CD4-positive, alpha-beta T cell treated with Interleukin-15 for 1 hour (primary cell): ENCODE measurements at regions not wholly inside any gene's neighbourhood (a gene's known extent, or its start where the extent isn't known, plus 50 kb on each side); places are given as distances from the start of the nearest gene placed in this dataset.
"Not testable (repeated sequence)": the region's sequence is repeated elsewhere in the genome, so short reads cannot be mapped to it uniquely, and the experiment has no call there.

Experiments used
- DNase-seq: peaks from one replicate; pipeline ENCODE4 v3.0.0-alpha.2; 2020

DNA sequence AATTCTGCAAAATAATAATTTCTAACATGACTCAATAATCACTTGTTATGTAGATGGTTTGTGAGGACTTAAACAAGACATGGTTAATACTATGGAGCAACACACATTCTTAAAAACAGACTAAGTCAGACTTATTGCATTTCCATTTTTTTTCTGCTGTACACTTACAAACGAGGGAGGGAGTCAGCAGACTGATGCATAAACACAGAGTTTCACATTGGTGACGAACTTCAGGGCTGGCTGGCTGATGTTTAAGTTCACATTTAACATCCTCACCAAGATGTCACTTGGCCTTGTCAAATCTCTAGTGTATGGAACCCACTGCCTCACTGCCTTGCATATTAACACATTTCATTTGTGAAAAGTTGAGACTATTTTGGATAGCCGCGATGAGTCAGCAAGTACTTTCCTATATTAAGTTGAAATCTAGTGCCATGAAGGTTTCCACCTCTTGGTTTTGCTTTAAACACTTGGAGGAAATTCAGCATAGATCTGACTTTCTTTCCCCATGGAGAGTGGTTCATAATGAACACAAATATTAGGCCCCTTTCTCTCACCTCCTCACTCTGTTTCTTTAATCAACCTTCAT is 337.5 kb upstream of the RUNX1 start:
- no peak for DNase-seq

- DNase-seq, result no peak
Observed at GRCh38 chr21:35384375-35384774, 335.3 kb upstream of the RUNX1 start.

GRCh38 chr21:35382696-35383095 is 333.6 kb upstream of the RUNX1 start:
- DNase-seq, result no peak

DNA sequence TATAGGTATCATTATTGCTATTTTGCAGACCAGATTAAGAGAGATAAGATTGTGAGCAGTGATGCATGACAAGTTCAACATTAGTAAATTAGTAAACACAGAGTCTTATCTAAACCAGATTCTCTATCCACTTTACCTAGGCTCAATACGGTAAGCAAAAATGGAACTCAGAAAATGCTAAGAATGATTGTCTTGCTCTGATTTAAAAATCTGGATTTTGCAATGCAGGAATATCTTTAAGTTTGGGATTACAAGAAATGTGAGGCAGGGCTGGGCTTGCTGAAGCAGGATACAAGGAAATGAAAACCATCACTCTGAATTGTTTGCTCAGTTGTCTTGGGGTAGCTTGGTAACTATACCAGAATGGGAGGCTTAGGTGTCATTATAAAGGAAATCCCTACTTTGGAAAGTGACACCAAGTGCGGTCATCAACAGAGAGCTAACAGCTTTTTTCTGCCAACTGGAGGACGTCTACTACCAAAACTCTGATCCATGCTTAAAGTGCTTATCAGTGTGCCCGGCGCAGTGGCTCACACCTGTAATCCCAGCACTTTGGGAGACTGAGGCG is 332.7 kb upstream of the RUNX1 start:
- no peak for DNase-seq

- not testable (repeated sequence) for DNase-seq
Observed at GRCh38 chr21:35380304-35380703, 331.2 kb upstream of the RUNX1 start.

GRCh38 chr21:35378881-35379280 is 329.8 kb upstream of the RUNX1 start:
- DNase-seq, result no peak

- DNase-seq, result no peak
Observed at GRCh38 chr21:35377505-35378090, 328.5 kb upstream of the RUNX1 start.

DNA sequence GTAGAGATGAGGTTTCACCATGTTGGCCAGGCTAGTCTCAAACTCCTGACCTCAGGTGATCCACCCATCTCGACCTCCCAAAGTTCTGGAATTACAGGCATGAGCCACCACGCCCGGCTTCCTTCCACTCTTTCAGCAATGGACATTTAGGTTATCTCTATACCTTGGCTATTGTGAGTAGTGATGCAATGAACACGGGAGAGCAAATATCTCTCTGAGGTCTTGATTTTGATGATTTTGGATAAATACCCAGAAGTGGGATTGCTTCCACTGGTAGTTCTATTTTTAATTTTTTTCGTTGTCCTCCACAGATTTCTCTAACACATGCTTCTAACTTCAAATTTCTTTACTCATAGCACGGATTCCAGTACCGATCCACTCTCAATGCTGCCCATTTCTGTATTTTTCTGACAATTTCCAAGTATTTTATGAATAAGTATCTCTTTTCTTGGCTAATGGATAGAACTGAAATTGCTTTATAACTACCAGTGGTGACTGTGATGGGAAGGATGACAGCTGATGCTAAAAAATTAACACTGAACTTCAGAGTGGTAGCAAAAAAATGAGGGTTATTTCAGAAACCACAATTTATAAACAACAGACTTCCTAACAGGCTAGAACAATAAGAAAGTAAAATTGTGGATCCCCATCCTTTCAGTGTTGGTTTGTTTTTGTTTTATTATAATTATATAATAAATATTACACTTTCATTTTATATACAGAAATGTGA is 327.5 kb upstream of the RUNX1 start:
- DNase-seq, result no peak

- DNase-seq, result no peak
Observed at GRCh38 chr21:35375115-35375514, 326.0 kb upstream of the RUNX1 start.

DNA sequence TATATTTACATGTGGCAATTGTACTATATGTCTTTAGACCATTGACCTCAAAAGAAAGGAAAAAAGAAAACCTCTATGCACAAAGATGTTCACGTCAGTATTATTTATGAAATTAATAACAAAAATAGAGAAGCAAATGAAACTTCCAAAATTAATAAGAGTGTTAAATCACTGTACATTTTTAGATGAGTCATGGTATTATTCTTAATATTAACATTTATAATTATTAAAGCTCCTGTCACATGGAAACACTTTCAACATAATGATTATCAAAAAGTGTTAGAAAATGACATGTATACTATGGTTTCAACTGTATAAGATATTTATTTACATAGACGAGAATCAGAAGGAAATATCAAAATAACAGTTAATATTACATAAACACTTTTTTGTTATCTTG is 324.9 kb upstream of the RUNX1 start:
- DNase-seq, result no peak

GRCh38 chr21:35372201-35372600 is 323.1 kb upstream of the RUNX1 start:
- no peak for DNase-seq

DNA sequence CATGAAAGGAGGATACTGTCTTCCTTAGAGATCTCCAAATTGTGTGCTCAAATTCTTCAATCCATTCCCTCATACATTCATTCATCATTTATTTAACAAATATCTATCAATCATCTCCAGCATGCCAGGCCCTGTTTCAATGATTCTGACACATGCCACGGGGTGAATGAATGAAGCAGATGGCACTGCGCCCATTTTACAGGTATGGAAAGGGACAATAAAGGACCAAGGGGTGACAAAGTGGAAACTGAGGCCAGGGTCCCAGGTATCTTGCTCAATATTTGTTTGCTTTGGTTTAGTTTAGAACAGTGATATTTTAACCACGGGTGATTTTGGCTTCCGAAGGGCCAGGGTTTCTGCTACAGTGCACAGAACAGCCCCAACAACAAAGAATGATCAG is 321.6 kb upstream of the RUNX1 start:
- DNase-seq, result no peak

- DNase-seq, result no peak
Observed at GRCh38 chr21:35370071-35370470, 321.0 kb upstream of the RUNX1 start.

GRCh38 chr21:35368326-35368725 is 319.2 kb upstream of the RUNX1 start:
- no peak for DNase-seq

DNA sequence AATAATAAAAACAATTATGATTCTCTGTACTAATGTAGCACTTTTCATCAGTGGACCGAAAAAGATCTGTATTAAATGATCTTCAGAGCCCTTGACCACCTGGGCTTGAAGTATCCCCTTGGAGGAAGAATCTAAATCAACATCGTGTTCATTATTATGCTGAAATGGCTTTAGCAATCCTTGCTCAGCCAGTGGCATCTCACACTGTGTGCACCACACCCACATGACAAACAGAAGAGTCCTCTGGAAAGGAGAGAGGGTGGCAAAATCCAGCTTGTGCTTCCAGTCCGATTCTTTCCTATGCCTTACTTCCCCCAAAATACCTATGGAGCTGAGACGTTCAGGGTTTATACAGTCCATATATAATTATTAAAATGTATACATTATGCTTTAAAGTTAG is 318.5 kb upstream of the RUNX1 start:
- DNase-seq, result no peak

DNA sequence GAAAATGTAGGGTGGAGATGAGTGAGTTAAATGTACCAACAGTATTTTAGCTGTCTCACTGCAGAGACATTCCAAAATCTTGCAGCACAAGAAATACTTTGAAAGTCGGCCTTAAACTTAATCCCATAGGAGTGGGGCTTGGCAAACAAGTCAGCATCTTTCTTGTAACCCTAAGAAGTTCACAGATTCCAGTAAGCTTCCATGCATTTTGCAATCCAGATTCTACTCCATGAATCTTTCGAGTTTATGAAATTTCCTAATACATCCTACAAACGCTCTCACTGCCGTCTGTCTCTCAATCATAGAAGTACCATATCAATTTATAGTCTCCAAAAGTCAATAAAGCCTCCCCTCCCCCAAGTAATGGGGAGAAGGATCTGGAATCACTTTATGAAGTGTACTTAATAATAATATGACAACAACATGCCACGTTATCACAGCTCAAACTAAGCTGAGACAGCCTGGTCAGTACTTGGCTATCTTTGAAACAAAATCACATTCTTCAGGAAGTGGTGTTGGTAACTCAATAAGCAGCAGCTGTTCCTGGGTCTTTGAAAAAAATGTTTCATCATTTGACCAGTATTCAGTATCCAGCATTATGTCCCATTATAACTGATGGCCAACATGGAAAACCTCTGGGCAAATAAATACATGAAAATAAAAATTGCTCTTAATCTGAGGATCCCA is 317.4 kb upstream of the RUNX1 start:
- DNase-seq, result no peak

DNA sequence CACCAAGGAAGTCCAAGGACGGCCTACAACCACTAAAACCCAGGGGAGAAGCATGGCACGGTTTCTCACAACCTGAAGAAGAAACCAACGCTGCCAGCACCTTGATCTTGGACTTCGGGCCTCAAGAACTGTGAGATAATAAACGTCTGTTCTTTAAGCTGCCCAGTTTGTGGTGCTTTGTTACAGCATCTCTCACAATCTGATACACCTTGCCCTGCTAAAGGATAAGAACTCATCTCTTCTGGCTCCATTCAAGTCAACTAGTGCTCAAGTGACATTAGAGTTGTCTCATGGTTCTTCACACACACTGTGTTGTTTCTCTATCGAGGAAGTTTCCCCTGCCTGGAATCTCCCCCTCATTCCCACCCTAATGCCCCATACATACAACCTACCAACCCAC is 314.4 kb upstream of the RUNX1 start:
- DNase-seq, result no peak

DNA sequence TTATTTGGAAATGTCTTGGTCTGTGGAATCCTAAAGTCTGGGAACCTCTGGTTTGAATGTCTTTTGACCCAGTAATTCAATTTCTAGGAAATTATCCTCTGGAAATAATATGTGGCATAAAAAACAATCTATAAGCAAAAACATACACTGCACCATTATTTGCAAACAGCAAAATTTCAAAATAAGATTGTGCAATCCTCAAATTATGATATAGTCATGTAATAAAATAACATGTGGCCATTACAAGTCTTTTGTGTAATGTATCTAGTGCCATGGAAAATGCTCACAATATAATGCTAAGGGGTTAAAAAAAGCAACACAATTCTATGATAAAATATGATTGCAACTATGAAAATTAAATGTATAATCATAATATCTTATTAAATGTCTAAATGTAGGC is 312.9 kb upstream of the RUNX1 start:
- no peak for DNase-seq

GRCh38 chr21:35360870-35361570 is 311.9 kb upstream of the RUNX1 start:
- DNase-seq, result no peak

- no peak for DNase-seq
Observed at GRCh38 chr21:35359076-35359475, 310.0 kb upstream of the RUNX1 start.

GRCh38 chr21:35358008-35358407 is 308.9 kb upstream of the RUNX1 start:
- no peak for DNase-seq

DNA sequence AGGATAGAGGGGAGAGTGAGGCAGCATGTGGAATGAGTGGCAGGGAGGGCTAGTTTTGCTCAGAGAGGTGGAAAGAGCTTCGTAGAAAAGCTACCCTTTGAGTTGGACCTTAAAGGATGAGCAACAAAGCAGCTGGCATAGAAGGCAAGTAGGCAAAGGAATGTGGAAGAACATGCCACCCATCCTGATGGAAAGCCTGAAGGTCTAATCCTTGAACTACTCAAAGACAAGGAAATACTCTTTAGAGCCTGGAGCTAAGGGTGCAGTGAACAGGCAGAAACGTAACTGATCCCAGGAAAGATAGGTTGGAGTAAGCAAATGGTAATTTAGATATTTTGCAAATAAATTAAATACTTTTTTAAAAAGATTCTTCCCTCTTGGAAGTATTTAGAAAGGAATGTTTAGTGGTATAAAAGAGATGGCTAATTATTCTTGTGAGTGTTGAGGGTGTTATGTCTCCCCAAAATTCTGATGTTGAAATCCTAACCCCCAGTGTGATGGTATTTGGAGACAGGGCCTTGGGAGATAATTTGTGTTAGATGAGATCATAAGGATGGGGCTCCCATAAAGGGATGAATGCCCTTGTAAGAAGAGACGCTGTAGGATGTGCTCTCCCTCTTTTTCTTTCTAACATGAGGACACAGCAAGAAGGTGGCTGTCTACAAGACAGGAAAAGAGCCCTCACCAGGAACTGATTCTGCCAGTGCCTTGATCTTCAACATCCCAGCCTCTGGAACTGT is 308.1 kb upstream of the RUNX1 start:
- no peak for DNase-seq
